ENCODE measurements at regions not wholly inside any gene's neighbourhood (a gene's known extent, or its start where the extent isn't known, plus 50 kb on each side); places are given as distances from the start of the nearest gene placed in this dataset.

DNA sequence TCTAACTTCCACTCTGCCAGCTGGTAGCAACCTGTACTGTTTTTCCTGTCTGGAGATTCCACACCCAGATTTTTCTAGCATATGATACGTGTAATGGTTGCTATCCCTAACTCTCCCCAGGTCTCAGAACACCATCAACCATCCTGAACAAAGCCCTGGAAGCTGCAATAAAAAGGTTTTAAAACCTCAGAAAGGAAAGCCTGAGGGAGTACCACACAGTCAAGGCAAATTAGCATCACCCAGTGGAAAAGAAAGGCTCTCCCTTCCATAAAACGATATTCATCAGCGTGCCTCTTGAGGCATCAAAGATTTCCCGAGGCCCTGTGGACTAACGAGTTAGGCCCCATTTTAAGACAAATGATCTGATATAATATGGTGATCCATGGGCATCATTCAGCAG is 421.0 kb downstream of the ADGRL2 start:
- DNase-seq (ENCODE audit: low spot score): no peak

DNA sequence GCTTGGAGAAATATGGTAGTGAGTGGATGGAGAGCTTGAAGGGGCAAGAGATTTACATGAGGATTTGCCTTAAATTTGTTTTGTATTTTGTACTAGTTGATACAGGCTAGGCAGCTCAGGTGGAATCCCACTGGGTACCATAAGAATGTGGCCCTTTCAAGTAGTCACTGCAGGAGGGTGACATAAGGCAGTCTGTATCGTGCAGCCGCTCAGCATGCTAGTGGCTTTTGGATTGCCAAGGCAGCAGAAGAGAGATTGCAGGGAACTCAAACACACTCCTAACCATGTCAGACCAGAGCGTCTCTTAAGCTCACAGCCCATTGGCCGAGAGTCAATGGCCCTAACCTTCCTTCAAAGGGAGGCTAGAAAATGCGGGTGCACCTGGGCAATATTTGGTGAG is 420.0 kb downstream of the ADGRL2 start:
- DNase-seq (ENCODE audit: low spot score): no peak

DNA sequence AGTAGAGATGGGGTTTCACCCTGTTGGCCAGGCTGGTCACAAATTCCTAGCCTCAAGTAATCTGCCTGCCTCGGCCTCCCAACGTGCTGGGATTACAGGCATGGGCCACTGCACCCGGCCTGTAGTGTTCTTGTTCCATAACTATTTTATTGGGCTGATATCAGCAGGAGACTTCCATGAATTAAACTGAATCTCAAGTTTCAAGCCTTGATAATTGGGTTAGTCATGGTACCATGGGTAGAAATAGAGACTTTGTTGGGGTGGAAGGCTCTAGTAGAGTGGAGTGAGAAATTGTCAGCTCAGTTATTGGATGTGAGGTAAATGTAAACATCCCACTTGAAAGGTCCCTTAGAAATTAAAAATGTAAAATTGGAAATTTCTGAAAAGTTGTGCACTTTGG is 419.1 kb downstream of the ADGRL2 start:
- DNase-seq (ENCODE audit: low spot score): no peak

DNA sequence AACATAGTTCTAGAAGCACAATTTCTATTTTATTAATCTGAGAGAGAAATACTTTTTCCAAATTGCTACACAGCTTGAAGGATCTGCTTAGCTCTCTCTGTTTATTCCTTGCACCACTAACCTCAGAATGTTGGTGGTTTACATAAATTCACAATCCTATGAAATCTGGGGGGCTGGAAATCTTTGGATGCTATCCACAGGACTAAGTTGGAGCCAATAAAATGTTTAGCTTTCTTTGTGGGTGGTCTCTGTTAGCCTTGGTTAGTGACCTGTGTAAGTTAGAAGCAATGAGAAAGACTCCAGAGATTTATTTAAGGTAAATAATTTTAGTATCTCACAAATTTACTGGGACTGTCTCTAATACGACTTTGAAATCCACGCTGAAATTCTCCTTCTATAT is 418.1 kb downstream of the ADGRL2 start:
- no peak for DNase-seq (ENCODE audit: low spot score)

DNA sequence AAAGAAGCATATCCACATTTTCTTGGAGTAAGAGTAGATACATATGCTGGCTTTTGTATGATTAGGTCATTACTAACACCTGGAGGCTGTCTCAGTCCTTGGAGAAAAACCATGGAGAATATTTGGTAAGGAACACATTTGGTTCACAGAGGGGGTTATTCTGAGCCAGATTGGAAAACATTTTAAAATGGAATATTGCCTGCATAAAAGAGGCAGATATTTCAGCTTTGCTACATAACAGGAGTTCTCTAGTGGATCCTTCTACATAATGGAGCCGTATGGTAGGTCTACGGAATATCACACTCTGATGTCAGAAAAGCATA is 415.1 kb downstream of the ADGRL2 start:
- DNase-seq (ENCODE audit: low spot score): no peak

DNA sequence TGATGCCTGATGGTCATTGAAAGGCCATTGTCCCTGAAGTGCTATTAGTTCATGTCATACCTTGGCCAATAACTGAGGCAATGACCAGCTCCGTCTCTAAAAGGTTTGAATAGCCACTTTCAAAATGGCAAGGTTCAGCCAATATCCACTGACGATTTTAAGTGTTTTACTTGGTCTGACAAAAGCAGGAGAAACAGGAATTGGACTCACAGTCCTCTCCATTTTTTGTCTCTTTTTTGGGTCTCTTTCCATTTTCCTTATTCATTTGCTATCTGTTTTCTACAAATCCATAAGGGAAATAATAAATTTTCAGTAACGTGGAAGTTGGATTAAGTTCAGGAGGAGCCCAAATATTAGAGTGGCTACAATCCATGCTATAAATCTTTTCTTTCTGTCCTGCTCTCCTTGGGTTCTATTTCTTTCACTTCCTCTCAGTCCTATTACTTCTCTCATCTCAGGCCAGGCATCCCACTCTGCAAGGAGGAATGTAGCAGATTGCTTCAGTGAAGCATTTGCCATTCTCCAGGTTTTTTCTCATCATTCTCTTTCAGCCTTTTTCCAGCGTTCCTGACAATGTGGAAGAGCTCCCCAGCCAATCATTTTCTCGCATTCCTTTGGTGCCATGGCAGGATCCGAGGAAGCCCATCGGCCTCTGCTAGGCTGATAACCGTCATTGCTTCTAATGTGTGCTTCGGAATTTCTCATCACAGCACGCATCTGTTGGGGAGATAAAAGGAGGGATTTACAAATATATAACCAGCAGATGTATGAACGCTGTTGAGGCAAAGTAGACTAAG is 414.5 kb downstream of the ADGRL2 start:
- DNase-seq (ENCODE audit: low spot score): no peak

DNA sequence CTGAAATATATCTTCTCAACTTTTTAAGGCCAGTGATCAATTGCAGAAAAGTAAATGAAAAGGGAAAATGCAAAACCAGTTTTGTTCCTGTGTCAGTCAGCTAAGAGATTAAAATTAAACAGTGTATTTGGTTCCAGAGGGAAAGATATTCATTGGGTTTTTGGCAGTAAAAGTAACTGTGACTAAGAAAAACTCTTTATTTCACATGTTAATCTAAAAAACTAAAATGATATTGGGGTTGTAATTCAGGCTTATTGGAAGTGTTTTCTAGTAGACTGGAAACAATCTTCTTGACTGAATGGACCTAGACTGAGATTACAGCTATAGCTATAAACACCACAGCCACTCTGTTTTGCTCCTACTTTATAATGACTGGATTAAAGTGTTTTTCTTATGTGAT is 413.9 kb downstream of the ADGRL2 start:
- DNase-seq (ENCODE audit: low spot score): no peak

DNA sequence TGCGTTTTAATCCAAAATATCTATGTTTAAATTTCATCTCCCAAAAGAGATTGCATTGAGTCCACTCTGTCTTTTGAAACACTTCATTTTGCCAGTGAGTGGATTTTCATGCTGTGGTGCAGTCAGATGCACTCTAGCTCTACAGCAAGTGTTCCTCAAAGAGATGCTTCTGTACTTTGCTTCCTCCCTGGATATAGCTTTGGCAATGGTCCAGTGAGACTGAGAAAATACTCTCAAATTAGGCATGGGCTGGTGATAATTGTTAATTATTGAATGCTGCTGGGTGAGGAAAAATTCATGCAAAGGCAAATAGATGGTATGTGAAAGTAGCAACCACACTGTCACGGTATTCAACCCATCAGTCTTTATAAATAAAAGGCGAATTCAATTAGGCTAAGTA is 396.9 kb downstream of the ADGRL2 start:
- no peak for DNase-seq (ENCODE audit: low spot score)

DNA sequence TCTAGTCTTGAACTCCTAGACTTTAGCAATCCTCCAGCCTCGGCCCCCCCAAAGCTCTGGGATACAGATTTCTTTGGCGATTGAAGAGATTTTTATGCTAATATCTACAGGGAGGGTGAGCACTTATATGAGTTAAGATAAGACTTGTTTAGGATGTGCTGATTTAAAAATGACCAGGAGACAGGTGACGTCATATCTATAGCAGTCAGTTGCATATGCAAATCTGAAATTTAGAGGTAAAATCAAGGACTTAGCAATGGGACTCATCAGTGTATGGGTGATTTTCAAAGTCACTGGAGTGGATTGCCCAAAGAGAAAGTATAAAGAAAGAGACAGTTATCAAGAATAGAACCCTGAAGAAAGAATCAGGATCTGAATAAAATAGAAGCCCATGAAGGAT is 394.5 kb downstream of the ADGRL2 start:
- no peak for DNase-seq (ENCODE audit: low spot score)

DNA sequence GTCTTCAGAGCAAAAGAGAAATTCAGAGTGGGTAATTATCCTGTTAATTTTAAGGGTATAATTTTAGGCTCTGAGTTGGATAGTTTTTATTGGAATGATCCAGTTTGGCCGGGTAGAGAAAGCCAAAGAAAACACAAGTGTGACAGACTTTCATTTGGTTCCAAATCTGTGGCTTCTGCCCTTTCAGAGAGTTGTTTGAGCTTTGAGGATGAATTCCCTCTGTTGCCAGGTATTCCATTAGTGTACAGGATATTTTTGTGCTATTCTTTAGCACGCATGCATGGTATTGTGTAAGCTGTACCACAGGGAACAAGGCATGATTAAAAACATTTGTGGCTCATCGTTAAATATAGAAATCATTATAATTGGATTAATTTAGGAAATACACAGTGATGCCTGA is 384.4 kb downstream of the ADGRL2 start:
- DNase-seq (ENCODE audit: low spot score): no peak

DNA sequence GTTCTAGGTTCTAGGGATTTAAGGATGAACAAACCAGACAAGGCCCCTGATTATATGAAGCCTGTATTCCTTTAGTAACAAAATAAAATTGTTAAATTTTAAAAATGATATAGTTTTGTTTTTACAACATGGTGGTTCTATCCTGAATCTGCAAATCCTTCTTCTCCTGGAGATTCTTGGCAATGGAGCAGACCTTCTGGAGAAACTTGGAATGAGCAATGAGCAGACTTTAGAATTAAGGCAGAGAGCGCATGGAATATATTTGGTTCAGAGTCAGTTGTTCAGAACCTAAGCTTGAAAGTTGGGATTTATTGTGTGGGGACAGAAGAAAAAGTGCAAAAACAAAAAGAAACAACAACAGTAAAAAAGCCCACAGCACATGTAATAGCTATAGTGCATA is 381.1 kb downstream of the ADGRL2 start:
- no peak for DNase-seq (ENCODE audit: low spot score)

DNA sequence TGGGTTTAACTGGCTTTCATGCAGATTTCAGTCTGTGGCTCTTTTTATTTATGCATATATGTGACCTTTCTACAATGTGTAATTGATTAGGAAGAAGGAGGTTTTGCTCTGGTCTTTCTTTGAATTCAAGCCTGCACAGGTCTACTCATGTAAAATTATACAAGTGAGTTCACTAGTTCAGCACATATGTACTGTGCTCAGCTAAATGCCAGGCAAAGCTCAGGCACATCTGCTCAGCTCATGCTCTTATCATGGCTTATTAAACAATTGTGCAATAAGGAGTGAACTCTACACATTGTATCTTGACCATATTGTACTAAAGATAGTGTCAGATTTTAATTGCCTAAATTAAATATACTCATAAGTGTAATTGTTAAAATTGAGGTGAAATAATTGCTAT is 378.4 kb downstream of the ADGRL2 start:
- no peak for DNase-seq (ENCODE audit: low spot score)

DNA sequence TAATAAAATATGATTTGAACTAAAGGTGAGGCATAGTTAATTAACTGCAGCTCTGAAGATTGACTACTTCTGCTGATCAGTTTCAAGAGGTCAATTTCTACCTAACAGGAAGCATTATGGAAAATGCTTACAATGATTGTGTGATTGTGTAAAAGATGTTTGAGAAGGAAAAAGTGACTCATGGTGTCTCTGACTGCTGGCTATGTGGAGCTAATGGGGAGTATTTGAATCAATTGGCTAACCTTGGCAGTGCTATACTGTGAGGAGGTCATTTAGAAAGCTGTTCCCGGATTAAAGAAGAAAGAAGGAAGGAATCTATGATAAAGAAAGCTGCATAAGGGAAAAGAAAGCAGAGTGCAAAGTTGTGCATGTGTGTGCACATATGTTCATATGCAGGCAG is 376.5 kb downstream of the ADGRL2 start:
- no peak for DNase-seq (ENCODE audit: low spot score)

DNA sequence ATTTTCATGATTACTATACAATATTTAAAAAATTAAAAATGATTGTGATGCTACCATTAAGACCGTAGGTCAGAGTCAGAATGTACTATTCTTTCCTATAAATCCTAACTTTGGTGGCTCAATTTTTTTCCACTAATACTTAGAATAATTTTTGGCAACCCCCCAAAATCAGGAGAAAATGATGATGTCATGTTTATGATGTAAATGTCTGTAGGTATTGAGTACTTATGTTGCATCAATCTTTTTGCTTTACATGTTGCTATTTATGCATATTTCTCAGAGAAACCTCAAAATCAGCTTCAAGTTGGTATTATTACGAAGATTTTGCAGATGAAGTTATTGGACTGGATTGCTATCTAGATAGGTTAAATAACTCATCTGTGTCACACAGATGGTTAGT is 371.2 kb downstream of the ADGRL2 start:
- no peak for DNase-seq (ENCODE audit: low spot score)

DNA sequence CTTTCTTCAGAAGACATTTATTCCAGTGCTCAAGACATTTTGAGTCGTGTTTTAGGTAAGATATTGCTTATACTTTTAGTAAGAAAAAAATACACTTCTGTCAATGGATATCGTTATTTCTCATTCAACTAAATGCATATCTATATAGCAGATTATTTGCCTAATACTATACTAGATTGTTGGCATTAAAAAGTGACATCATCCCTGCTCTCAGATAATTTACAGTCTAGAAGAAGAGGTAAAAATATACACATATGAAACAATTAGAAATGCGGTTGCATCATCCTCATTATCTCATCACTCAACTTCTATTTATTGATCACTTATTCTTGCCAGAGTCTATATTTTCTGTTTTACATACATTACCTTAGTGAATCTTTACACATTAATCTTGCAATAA is 367.7 kb downstream of the ADGRL2 start:
- DNase-seq (ENCODE audit: low spot score): no peak

DNA sequence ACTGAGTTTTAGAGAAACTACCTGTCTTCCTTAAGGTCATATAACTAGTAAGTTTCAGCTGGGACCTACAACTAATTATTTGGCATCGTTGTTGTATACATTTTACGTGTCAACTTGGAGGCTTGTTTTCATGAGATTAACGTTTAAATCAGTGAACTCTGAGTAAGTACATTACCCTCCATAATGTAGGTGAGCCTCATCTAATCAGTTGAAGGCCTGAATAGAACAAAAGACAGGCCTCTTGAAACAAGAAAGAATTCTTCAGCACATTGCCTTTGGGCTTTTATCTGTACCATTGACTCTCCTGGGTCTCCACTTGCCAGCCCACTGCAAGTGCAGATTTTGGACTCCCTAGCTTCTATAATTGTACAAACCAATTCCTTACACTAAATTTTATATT is 364.6 kb downstream of the ADGRL2 start:
- no peak for DNase-seq (ENCODE audit: low spot score)

DNA sequence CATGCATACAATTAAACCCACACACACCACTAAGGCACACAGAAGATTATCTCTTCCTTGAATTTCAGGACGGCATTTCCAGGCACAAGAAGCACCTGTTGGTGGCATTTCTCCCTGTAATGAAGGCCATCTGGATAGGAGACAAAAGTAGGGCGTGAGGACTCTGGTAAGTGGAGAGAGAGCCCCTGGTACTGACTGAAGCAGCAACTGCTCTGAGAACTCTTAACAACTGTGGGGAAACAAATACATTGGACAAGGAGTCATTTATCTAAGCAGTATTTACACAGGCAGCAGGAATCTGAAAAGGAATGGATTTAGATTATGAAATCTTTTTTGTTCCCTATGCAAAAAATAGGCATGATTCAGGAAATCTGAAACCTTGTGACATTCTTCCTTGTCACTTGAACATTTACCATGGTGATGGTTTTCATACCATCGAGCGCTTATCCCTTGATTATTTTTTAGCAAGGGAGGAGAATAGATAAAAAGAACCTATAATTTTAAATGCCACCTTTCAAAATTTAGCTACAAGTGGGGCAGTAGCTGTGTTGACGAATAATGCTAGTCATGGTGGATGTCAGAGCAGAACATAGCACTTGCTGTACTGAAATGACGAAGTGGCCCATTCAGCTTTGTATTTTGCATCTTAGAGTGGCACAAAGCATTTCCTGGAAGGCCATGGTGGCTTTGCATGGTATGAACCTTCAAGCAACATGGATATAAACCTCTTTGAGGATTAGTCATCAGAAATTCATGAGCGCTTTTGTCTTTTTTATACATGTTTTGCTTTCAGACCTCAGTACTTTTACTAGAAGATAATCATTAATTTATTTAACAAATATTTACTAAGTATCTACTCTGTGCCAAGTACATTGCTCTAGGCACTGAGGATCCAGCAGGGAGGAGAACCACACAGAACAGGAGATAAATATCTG is 362.0 kb downstream of the ADGRL2 start:
- DNase-seq (ENCODE audit: low spot score): no peak

DNA sequence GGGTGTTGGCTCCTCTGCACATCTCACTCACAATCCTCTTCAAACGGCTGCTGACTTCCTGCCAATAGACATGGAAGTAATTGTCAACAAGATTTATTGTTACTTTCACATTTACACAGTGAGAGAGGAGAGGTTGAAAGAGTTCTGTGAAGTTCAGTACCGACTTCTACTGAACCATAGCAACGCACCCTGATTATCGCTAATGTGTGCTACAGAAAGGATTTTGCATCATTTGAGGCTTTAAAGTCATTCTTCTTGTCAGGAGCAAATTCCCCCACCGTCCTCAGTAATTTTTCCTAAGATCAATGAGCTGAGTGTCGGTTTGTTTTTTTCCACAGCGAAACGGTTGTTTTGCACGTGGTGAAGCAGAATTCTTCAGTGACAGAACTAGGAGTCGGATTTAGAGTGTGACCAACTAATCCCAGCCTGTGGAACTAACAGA is 361.0 kb downstream of the ADGRL2 start:
- DNase-seq (ENCODE audit: low spot score): peak; percentile 29

DNA sequence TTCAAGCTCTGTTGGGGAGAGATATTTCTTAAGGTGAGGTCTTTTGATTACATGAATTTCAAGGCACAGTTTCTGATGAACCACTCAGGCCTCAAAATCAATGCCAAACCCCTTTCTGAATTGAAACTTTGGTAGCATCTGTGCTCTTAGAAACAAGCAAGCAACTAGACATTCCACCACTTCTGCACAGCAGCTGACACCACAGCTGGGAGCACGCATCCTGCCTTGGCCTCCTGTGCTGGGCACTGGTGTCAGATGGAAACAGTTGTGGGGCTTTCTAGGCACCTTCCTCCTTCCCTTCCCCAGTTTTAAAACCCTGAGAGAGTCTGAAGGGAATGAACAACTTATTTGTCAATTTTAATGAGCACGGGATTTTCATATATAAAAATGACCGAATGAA is 360.2 kb downstream of the ADGRL2 start:
- no peak for DNase-seq (ENCODE audit: low spot score)

DNA sequence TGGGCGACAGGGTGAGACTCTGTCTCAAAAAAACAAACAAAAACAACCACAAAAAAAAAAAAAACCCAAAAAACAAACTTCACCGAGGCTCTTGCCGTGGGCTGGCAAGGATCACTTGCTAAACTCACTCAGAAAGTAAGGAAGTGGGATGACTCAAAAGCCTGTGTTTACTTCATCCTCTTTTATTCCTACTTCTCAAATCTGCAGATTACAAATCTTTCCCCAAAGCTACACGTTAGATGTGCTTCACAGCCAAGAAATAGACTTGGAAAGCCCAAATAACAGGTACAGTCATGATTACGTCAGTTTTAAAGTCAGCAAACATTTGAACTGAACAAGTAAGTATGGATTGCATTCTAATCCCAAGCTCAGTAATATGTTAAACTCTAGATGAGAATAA is 359.3 kb downstream of the ADGRL2 start:
- DNase-seq (ENCODE audit: low spot score): peak; percentile 6

DNA sequence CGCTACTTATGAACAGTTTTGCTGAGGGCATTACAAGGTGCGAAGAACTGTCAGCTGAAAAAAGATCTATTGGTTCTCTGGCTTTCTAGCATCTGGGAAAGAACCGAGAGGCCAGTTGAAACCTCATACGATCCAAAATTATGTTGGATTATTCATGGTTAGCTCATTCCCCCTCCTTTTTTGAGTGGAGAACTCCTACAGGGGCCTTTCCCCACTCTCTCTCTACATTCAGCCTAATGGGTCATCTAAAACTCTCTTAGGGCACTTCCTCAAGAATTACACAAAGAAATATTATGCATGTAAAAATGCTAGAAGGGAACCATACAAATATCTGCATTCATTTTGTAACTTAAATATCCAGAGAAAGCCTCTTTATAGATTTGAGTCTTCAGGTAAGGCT is 358.2 kb downstream of the ADGRL2 start:
- no peak for DNase-seq (ENCODE audit: low spot score)

DNA sequence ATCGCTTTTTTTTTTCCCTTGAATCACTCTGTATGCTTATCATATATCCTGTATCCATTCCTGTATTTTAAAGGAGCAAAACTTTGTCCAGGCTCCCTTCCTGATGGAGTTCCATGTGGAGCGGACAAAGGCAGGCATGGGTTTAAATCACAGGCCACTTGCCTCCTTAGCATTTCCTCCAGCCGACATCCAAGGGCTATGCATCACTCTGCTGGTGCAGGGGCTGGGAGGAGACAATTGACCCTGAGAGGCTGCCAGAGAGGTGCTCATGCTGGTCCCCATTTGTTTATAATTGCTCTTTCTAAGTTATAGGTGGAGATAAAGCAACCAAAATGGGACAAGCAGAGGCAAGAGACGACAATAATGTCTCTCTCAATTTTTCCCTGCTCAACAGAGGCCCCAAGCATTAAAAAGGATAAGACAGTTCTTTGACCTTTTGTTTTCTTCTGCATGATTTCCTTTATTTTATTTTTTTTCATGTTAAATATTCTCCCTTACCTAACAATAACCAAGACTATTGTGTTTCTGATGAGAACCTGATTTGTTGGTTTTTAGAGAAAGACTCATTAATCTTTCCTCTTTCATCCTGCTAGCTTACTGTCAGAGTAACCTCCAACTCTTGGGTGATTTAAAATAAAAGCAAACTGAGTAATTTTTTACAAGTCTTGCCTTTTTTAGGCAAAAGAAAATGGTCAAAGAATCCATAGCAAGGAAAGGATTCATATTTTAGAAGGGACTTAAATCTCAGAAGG is 353.7 kb downstream of the ADGRL2 start:
- no peak for DNase-seq (ENCODE audit: low spot score)

DNA sequence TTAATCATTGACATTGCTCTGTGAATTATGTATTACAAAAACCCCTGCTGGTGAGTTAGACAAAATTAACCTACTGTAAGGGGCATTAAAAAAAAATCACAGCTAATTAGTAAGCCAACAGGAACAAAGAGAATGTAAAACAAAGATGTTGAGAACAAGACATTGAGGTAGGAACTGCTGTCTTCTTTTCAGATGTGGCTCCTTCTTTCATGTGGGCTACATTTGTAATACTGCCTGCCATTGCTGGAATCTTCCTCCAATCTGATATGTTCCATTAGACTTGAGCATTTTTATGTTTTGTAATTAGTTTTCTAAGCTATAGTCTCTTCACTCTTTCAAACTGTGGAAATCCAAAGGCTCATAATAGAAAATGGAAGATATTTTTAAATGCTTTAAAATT is 353.0 kb downstream of the ADGRL2 start:
- no peak for DNase-seq (ENCODE audit: low spot score)

All from A172 (cell line).